GM21786 (cell line): ENCODE measurements at regions not wholly inside any gene's neighbourhood (a gene's known extent, or its start where the extent isn't known, plus 50 kb on each side); places are given as distances from the start of the nearest gene placed in this dataset.

ENCODE experiments used
- ATAC-seq: cut with Tn5 transposase; IDR thresholded peaks from one replicate; pipeline ENCODE4 v1.9.1; 2021; ENCODE audit not compliant: unreplicated experiment

DNA sequence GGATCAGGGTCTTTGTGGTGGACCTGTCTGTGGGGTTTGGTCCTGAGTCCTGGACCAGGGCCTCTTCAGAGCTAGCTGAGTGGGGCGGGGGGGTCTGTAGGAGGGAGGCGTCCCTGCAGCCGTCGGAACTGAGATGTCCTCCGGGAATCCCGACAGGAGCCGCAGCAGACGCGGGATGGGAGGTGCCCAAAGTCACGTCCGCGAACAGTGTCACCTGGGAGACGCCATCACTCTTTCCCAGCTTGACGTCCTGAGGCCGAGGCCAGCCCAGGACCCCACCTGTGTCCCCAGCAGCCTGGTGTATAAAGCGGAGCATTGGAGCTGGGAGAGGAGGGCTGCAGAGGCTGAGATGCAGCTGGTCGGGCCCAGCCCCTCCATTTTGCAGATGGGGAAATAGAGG is 1234.7 kb downstream of the BRD1 start:
- ATAC-seq = no peak

DNA sequence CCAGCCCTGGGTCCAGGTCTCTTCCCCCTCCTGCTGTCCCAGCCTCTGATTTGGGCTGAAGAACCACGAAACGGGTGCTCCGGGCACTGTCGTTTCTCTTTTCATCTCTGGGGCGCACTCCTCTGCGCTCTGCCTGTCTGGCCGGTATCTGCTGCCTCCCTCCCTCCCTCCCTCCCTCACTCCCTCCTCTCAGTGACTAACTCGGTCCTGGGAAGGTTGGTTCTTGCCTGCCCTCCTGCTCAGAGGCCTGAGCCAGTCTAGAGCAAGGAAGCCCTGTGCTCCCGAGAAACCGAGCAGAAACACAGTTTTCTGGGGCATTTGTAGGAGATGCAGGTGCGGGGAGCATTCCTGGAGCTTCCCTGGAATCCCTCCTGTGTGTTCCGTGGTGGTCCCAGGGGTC is 1235.2 kb downstream of the BRD1 start:
- no peak for ATAC-seq

DNA sequence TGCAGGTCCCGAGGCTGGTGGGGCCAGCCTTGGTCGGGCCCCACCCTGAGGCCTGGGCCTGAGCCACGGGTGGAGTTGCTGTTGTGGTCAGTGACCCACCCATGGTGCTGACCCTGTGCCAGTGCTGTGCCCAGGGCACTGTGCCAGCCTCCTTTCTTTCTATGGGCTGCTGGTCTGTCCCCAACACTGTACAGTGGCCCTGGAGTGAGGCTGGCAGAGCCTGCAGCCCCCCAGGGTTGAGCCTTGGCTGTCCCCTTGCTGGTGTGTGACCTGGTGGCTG is 1235.7 kb downstream of the BRD1 start:
- ATAC-seq = no peak

DNA sequence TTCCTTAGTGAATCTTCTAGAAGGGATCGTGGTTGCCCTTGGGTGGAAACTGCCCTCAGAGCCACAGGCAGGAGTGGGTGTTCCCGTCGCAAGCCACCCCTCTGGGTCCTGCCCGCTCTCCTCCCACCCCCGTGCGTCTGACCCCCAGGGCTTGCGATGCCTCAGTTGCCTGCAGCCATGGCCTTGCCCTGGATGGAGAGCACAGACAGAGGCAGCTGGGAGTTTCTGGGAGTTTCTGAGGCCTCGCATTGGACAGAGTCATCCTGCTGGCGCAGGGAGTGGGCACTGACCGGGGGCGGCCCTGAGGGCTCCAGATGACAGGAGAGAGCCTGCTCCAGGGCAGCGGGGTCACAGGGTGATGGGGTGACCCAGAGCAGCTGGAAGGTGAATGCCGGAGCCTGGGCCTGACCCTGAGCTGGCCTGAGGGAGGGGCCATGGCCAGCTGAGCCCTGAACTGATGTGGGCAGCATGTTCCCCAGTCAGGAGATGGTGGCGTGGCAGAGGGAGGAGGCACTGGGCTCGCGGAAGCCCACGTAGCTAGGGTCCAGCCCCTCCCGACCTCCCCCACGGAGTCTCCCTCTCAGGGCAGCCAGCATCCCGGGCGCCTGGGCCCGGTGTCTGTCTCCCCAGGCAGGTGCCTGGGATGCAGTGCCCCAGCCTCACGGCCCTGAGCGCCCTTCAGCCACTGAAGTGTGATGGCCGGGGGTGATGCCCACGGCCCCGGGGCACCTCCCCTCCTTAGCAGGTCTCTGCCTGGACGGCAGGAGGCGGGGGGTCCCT is 1236.2 kb downstream of the BRD1 start:
- ATAC-seq = no peak

DNA sequence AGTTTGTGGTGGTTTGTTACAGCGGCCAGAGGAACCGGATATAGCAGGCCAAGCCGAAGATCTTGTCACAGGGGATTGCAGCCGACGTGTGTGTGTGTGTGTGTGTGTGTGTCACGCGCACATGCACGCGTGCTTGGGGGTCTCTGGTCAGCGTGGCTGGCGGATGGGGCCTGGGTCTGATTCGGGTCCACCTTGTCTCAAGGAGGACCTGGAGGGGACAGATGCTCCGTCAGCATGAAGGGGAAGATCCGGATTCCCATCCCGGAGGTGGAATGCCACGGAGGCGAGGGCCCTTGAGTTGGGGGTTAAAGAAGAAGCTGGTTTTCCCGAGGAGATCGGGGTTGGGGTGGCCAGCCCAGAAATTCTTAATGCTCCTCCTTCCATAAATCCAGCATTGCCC is 1237.8 kb downstream of the BRD1 start:
- ATAC-seq = no peak

DNA sequence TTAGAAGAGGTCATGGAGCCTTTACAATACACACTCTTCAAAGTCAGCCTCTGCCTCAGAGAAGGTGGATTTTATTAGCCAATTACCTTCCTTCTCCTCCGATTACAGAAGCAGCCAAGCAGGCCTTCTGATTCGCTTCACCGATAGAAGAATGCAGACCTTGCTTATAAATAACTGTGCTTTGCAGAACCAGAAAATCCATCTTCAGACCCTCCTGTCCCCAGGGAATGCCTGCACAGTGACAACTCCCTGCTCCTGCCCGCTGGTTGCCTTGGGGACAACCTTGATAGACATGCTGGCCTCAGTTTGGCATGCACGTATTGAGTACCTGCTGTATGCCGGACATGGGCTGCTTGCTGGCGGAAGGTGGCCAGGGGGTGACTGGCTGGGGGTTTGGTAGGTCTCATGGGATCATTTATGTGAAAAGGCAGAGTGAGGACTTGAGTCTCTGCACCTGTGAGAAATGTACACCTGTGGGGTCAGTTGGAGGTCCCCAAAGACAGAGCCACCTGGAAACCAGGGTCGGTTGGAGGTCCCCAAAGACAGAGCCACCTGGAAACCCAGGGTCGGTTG is 1238.7 kb downstream of the BRD1 start:
- no peak for ATAC-seq

DNA sequence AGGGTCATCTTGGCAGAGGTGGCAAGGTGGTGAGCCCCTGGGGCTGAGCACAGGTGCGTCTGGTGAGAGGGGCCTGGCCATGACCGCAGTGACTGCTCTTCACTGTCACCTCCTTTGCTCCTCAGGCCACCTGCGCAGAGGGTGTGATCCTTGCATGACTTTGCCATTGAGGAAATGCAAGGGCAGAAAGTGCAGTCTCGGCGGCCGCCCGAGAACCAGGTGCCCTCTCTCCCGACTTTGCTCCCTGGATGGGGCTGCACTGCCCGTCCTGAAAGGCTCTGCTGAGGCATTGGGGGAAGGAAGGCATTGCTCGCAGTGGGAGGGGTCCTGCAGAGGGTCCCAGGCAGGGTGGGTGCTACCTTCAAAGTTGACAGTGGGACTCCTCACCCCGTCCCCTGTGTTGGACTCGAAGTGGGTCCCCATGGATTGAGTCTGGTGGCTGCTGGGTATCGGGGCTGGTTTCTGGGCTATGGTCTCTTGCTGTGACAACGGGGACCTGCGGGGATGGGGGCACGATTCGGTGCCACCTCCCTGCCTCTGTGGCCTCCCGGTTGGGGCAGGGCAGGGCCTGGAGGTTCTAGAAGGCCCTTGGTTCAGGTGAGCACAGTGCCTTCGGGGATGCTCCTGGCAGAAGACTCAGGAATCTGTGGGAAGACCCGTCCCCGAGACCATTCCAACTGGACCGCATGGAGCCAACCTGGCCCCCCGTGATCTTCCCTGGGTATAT is 1239.4 kb downstream of the BRD1 start:
- ATAC-seq = no peak

DNA sequence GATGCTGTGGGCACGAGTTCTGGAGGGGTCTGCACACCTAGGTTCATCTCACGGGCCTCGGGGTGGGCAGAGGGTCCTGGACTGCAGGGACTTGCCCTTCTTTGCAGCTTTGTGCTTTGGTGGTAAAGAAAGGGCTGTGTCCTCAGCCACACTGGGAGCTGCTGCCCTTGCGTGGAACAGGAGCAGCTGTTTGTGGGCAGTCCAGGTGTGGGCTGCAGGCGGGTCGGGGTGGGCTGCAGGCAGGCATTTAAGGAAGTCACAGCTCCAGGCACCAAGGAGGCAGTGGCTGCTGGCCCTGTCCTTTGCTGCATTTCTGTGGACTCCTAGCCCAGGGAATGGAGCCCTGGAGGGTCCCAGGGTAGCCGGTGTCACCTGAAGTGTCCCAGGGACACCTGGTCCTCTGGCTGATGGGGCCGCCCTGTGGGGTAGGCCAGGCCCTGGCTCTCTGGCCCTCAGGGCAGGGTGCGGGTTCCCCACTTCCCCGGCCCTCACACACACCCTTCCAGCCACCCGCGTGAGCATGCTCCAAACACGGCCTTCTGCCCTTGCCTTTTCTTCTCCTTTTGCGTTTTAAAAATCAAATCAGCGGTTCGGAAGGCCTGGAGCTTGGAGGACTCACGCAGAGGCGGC is 1240.3 kb downstream of the BRD1 start:
- ATAC-seq = no peak

DNA sequence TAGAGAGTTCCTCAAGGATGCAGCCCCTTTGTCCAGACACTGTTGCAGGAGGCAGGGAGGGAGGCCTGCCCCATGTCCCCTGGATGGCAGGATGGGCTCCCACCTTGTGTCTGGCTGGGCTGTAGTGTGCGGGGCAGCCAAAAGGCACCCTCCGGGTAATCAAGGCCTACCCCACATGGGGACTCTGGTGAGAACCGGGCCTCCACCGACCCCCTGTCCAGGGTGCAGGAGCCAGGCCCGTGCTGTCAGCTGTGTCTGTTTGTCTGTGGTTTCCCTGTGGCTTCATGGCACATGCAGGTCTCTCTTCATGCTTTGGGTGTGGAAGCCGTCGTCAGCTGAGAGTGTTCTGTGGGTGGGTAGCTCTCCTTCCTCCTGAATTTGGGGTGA is 1240.9 kb downstream of the BRD1 start:
- no peak for ATAC-seq

DNA sequence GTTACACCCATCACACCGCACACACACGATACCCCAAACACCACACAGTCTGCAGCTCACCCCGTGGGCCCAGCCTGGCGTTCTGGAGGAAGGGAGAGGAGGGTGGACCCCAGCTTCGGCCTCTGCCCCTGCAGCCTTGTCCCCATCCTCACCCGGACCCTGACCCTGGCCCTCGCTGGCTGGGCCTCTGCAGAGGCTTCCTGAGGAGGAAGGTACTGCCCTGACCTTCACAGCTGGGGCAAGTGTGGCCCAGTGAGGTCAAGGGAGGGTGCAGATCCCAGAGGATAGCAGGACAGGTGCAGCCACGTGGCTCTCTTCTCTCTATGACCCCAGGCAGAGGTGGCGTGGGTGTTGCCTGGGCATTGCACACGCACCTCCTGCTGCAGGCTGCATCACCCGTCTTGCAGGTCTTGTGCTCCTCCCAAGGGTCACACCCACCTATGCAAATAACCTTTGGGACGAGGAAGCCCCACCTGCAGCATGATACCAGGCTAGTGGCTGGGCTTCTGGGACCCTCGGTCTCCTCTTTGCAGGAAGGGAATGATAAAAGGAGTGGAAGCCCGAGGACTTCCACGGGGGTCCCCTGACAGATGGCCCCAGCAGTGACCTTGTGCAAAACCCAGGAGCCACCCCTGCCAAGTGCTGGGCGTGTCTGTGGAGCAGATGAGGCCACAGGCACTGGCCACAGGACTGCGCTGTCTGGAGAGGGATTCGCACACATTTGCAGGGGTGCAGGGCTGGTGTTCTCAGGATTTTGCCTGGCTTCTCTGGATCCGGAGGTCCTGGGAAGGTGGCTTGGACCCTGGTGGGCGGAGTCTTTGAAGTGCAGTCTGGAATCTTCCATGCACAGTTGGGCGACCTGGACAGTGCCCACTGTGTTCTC is 1241.5 kb downstream of the BRD1 start:
- ATAC-seq = no peak

DNA sequence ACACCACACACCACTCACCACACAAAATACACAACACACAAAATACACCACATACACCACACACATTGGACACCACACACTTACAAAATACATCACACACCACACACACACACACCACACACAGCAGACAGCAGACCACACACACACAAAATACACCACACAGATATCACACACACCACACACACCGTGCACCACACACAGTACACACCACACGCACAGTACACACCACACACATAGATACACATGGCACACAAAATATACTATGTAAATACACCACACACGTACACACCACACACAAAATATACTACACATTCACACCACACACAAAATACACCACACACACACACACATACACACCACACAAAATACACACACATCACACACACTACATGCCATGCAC is 1243.5 kb downstream of the BRD1 start:
- ATAC-seq = no peak

DNA sequence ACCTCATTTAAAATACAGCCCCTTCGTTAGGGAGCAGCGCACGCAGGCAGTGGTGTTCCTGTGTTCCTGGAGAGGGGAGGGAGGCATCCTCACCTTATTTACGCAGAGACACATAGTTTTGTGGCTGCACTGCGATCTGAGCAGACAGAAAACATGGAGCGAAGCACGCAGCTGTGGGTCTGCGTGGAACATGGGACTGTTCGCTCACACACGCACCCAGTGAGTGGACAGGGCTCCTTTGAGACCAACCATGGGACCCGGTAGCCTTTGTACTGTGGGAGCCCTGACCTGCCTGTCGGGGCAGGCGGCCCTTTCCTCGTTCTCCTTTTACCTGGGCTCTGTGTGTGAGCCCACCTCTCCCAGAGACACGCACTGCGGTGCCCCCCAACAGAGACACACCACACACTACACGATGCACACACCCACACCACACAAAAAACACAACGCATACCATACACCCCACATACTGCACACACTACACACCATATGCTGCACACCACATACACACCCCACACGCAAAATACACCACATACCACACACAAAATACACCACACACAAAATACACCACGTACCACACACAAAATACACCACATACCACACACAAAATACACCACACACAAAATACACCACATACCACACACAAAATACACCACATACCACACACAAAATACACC is 1245.7 kb downstream of the BRD1 start:
- ATAC-seq = no peak

DNA sequence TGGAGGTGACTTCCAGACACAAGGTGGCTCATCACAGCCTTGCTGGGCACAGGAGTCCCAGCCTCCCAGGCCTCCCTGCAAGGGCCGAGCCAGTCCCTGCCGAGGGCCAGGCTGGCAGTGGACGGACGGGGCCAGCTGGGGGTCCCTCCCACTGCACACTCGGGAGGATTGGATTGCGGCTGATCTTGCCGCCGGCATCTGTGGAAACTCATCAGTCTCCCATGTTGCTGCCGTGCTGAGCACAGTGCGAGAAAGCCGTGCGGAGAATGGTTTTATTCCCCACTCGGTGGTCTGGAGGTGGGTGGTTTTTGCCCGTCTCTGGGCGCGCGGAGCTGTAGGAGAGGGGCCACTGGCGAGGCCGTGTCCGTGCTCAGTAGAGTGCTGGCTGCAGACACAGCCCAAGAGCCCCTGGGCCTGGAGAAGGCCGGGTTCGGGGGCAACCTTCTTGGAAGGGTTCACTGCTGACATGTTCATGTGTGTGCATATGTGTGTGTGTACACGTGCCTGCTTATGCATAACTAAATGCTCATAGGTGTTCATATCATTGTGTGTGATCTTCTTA is 1246.4 kb downstream of the BRD1 start:
- no peak for ATAC-seq

DNA sequence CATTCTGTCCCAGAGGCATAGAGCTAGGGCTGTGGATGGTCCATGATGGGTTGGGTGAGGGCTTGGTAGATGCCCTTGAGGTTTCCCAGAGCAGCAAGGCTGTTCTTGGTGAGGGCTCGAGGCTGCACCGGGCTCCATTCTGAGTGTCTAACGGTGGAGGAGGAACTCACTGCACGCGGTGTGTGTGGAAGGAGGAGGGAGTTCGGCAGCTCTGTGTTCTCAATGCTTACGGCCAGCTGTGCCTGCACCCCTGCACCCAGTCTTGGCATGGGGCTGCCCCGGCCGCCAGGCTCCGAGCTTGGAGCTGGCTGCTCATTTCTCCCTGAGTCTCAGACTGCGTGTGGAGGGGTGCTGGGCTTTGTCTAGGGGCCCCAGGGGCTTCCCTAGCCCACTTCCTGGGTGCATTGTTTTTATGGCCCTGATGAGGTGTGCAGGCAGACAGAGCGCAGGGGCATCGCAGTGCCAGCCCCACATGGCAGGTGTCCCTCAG is 1247.1 kb downstream of the BRD1 start:
- no peak for ATAC-seq

DNA sequence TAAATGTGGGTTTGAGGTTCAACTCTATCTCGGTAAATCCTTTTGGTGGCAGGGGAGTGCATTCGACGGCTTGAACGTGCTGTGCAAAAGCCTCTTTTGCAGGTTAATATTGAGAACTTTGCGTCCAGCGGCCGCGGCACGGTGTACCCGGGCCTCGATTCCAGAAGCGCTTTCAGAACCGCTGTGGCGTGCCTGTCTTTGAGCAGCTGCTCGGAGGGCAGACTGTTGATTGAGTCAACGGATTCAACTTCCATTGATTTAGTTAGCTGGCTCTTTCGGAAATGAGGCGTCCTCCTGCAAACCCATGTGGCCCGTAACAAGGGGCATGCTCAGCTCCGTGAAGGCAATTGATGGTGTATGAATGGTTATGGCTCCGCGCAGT is 1247.8 kb downstream of the BRD1 start:
- no peak for ATAC-seq

DNA sequence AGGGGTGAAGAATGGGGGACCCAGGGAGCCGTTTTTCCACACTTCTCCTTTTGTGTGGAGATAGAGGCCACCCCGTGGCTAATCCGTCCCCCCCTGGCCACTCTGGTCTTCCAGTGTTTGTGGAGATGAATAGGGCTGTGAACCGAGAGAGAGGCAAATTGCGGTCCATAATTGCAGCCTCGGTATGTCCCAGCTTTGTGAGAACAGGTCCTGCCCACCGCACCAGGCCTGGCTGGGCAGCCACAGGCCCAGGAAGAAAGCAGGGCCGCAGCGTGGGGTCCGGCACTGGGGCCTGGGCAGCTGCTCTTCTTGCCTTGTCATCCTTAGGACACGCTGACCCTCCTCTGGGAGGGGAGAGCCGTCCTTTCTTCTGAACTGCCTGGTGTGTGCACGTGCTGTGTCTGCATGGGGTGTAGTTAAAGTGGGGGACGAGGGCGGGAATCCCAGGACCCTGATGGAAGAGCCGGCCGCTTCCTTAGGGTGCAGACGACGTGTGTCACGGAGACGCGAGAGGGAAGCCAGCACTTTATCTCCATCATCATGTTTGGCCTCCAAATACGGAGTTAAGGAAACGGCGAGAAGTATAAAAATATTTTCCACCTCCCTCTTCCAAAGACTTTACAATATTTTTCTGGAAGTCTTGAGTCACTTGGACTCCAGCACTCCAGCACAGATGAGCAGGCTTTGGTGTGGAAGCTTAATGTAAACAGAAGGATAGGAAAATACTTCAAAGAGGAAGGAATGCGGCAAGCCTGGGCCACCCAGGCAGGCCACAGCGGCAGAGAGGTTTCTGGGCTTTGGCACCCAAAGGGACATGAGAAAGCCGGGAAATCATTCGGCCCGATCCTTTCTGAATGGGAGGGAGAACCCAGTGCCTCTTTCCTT is 1248.4 kb downstream of the BRD1 start:
- ATAC-seq = no peak

DNA sequence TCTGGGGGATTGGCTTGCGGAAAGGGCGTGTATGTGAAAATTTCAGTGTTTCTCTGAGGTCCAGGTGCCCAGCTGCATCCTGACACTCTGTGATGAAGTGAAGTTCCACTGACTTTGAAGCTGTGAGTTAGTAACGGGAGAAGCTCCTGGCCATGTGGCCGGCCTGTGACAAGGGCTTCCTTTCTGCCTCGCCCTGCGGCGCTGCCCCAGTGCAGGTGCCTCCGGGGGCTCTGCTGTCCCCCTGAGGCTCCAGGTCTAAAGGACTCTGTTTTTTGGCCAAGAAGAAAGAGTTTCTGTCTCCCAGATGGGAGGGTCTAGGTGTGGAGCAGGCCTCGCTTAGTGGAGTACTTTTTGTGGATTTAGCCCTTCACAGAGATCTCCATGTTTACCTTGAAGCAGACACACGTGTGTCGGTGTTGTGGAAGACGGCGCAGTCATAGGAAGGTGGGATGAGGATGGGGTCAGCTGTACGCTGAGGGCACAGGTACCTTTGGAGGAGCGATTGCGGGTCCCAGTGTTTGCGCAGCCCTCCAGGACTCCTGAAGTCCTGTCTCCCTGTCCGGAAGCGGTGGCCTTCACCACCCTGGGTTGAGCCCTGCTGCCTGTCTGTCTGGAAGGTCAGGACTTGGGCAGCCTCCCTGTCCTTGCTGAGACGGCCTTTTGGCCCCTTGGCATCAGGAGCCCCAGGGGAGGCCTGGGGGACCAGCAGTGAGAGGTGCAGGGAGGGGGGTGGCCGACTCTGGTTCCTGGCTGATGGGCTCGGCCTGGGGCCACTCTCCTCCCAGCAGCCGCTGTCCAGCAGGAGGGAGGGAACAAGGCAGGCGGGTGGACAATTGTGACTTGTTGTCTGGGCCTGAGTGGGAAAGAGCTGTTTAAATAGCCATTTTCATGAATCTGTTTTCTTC is 1249.3 kb downstream of the BRD1 start:
- ATAC-seq = no peak

DNA sequence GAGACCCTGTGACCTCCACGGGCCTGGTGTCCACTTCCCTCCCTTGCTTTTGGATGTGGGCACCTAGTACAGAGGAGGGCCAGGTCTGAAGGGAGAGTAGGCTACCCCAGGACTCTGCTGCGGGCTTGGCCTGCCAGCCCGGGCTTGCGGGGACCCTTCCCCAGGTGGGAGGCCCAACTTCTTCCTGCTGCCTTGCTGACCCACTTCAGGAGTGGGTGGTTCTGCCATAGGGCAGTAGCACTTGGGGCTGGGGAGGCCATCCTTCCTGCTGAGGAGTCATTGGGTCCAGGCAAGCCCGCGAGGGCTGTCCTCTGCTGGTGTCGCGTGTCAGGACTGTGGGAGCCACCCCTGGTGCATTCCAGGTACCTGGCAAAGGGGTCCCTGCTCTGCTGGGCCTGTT is 1250.0 kb downstream of the BRD1 start:
- ATAC-seq = no peak
